GM19397 (cell line): ENCODE measurements at regions not wholly inside any gene's neighbourhood (a gene's known extent, or its start where the extent isn't known, plus 50 kb on each side); places are given as distances from the start of the nearest gene placed in this dataset.

ENCODE experiments used
- ATAC-seq: cut with Tn5 transposase; IDR thresholded peaks from one replicate; pipeline ENCODE4 v1.9.1; 2021; ENCODE audit warnings: mild to moderate bottlenecking, moderate library complexity; ENCODE audit not compliant: unreplicated experiment

- ATAC-seq = no peak
These were observed 425.1 kb downstream of the ARHGEF28 start for GRCh38 chr5:74051076-74051475.

- no peak for ATAC-seq
These were observed 418.9 kb downstream of the ARHGEF28 start for GRCh38 chr5:74044936-74045335.

GRCh38 chr5:74042959-74043358 lies 417.0 kb downstream of the ARHGEF28 start:
- ATAC-seq = no peak

GRCh38 chr5:74042559-74042958 lies 416.6 kb downstream of the ARHGEF28 start:
- no peak for ATAC-seq

- ATAC-seq = no peak
These were observed 415.9 kb downstream of the ARHGEF28 start for GRCh38 chr5:74041913-74042312.

- no peak for ATAC-seq
These were observed 415.0 kb downstream of the ARHGEF28 start for GRCh38 chr5:74040811-74041491.

- no peak for ATAC-seq
These were observed 414.1 kb downstream of the ARHGEF28 start for GRCh38 chr5:74040065-74040551.

GRCh38 chr5:74037321-74037720 lies 411.3 kb downstream of the ARHGEF28 start:
- no peak for ATAC-seq

GRCh38 chr5:74035521-74035937 lies 409.5 kb downstream of the ARHGEF28 start:
- no peak for ATAC-seq

GRCh38 chr5:74034733-74035132 lies 408.7 kb downstream of the ARHGEF28 start:
- no peak for ATAC-seq

- no peak for ATAC-seq
These were observed 406.6 kb downstream of the ARHGEF28 start for GRCh38 chr5:74032617-74033016.

- ATAC-seq = no peak
These were observed 405.5 kb downstream of the ARHGEF28 start for GRCh38 chr5:74031536-74031935.

- no peak for ATAC-seq
These were observed 404.8 kb downstream of the ARHGEF28 start for GRCh38 chr5:74030821-74031220.

- ATAC-seq = no peak
These were observed 404.4 kb downstream of the ARHGEF28 start for GRCh38 chr5:74030371-74030770.

- no peak for ATAC-seq
These were observed 403.0 kb downstream of the ARHGEF28 start for GRCh38 chr5:74028976-74029375.

GRCh38 chr5:74028406-74028805 lies 402.4 kb downstream of the ARHGEF28 start:
- no peak for ATAC-seq

- no peak for ATAC-seq
These were observed 401.8 kb downstream of the ARHGEF28 start for GRCh38 chr5:74027732-74028338.

GRCh38 chr5:74026310-74026709 lies 400.3 kb downstream of the ARHGEF28 start:
- no peak for ATAC-seq

- no peak for ATAC-seq
These were observed 395.1 kb downstream of the ARHGEF28 start for GRCh38 chr5:74021126-74021525.

GRCh38 chr5:74020503-74020902 lies 394.5 kb downstream of the ARHGEF28 start:
- no peak for ATAC-seq

GRCh38 chr5:74019923-74020322 lies 393.9 kb downstream of the ARHGEF28 start:
- ATAC-seq = no peak

GRCh38 chr5:74017786-74018211 lies 391.8 kb downstream of the ARHGEF28 start:
- ATAC-seq = no peak
